AG20443 (cell line): ENCODE measurements at regions not wholly inside any gene's neighbourhood (a gene's known extent, or its start where the extent isn't known, plus 50 kb on each side); places are given as distances from the start of the nearest gene placed in this dataset.

Experiments
- DNase-seq: peaks from one replicate; pipeline ENCODE4 v3.0.0; 2012; ENCODE audit warnings: low spot score, mixed read lengths

DNA sequence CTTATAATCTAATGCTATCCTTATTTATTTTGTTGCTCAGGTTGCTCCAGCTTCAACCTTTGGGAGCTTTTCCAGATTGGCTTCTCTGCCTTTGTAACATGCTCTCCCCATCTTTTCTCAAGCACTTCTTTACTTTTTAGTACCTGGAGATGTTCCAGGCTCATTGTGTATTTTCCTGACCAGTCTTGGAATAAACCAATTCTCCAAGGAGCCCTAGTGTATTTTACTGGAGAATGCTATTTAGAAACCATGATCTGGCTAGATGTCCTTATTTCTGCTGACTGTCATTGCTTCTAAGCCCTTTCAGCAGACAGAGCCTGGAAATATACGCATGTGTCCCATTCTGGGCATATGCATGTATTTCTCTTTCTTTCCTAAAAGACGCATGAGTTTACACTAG lies 95.7 kb downstream of the EMX2 start:
- no peak for DNase-seq

GRCh38 chr10:117638664-117639200 lies 96.2 kb downstream of the EMX2 start:
- no peak for DNase-seq

DNA sequence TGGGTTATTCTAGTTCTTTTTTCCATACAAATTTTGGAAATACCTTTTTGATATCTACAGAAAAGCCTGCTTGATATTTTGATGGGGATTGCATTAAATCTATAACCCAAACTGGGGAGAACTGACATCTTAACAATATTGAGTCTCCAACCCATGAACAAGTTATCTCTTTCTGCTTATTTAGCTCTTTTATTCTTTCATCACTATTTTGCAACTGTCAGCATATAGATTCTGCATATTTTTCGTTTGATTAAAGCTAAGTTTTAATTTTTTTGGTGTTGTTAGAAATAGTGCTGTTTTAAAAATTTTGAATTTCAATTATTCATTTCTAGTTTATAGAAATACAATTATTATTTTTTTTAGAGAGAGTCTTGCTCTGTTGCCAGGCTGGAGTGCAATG lies 97.9 kb downstream of the EMX2 start:
- no peak for DNase-seq

DNA sequence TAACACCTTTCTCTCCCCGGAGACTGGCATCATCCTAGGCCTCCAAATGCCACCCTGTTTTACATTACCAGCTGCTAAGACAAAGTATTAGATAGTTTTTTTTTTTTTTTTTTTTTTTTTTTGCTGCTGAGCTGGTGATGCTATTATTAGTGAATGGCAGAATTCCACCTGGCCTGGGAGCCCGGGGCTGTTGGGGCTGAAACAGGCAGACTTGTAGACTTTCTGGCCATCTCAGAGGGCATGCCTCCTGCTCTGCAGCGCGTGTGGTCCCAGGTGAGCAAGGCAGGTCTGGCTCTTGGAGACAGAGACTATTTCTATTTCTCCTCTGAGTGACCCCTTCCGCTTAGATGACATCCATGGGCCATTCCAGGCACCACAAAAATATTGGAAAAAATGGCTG lies 104.2 kb downstream of the EMX2 start:
- no peak for DNase-seq

DNA sequence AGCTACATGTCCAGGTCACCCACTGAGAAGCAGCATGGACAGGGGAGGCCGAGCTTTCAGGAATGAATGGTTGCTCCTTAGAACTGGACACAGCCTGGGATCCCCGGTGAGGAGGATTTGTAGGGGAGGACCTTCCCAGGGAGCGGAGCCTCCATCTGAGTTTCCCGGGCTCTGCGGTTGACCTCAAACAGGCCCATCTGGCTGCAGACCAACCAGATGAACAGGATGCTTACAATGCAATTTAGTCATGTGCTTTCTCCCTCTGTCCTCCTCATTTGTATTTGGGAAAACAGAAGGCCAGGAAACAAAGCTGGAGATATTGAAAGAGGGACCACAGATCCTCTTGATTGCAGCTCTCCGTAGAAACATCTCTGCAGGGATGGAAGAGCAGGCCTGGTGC lies 104.8 kb downstream of the EMX2 start:
- peak; percentile 68 for DNase-seq

DNA sequence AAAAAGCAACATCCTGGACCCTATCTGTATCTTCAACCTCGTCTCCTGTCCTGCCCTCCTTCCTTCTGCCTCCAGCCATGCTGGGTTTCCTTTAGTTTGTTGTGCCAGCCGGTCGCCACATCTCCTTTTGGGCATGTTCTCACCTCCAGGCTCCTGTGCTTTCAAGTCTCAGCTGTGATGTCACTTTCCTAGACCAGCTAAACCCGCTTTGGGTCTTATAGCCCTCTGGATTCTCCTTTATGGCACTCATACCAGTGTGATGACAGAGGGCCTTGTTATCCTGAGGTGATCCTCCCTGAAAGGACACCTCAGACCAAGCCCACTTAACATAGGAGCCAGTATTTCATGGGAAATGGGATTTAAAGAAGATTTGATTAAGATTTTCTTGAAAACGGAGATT lies 108.6 kb downstream of the EMX2 start:
- DNase-seq = no peak

DNA sequence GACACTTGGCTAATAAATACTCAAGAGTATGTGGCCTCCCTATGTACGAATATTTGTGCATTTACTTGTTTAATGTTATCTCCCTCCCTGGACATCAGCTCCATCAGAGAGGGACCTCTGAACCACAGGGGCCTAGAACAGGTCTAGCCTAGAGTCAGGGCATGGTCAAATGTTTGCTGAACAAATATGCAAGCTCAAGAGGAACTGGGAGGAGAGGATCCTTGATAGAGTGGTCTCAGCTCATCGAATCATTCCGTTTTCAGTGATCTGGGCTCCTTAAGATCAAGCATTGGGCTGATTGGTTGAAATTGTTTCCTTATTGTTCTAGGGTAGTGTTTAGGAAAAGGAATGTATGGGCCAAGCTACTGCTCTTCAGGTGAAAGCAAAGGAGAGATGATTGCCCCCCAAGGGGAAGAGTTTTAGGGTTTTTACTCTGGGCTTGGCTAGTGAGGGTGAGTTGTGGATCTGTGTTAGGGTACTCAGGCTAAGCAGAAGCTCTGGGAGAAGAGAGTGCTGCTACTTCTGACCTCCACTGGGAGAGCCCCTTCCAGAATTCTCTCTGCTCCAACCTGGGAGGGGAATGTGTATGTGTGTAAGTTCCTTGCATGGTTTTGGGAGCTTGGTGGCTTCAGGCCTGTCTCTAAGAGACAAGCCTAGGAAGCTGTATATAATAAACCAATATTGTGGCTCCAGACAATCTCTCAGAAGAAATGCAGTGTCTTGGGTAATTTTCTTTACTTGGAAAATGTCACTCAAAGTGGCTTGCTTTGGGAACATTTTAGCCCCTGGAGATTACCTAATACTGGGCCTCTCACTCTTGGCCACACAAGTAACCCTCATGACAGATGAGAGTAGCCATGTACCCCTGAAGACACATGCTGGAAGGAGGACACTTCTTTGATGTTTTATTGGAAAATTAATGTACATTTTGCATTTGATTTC lies 110.0 kb downstream of the EMX2 start:
- no peak for DNase-seq

GRCh38 chr10:117653170-117653515 lies 110.6 kb downstream of the EMX2 start:
- peak; percentile 95 for DNase-seq

- DNase-seq = no peak
These were observed 111.6 kb downstream of the EMX2 start for GRCh38 chr10:117654105-117654504.

DNA sequence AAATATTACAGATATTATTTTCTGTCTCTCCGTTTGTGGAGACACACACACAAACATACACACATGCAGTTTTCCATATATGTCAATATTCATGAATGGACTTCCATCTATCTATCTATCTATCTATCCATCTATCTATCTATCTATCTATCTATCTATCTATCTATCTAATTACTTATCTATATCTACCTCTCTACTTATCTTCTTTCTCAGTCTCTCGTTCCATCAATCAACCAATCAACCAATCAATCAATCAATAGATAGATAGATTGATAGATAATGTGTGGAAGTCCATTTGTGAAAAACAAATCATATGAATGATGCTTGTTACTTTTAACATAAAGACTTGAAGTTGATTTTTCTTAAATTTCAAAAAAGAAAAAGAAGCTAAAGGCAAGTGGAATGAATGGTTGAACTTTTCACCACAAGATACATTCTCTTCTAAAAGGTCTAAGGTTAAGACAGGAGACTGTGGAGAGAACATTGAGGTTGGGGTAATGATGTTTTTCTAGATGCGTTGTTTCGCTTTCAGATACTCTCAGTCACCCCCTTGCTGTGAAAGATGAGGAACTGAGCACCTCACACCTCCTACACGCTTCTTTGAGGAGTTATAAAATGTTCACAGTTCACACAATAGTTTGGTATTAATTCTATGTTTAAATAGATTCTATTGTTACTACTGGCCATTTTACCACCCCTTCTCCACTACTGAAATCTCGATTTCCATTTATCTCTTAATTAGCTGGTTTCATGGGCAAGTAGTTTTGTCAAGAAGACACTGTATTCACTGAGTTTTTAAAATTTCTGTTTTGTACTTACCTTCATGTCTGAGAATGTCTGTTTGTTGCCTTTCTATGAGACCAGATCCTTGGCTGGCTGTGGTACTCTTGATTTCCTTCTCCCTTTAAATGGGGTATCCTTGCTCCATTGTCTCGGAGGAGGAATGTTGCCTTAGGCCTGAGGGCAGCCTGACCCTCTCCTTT lies 114.1 kb downstream of the EMX2 start:
- no peak for DNase-seq

GRCh38 chr10:117661316-117661715 lies 118.8 kb downstream of the EMX2 start:
- no peak for DNase-seq

DNA sequence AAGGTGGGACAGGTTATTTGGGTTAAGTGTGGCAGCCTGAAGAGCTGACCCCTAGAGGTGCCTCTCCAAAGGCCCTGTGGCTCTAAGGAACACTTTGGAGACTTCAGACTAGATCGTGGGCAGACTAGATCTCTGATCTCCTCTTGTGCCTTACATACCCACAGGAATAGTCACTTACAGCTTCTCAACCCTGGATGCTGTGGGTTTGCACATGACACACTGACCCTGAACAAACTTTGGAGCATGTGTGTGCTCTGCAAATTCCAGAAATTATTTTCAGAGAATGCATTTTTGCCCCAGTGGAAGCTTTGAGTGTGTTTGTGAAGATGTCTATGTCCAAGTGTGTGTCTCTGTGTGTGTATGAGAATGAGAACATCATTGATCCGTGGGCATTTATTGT lies 119.6 kb downstream of the EMX2 start:
- DNase-seq = peak; percentile 62

- DNase-seq = no peak
These were observed 120.4 kb downstream of the EMX2 start for GRCh38 chr10:117662751-117663540.

- peak; percentile 84 for DNase-seq
These were observed 121.2 kb downstream of the EMX2 start for GRCh38 chr10:117663750-117664149.

DNA sequence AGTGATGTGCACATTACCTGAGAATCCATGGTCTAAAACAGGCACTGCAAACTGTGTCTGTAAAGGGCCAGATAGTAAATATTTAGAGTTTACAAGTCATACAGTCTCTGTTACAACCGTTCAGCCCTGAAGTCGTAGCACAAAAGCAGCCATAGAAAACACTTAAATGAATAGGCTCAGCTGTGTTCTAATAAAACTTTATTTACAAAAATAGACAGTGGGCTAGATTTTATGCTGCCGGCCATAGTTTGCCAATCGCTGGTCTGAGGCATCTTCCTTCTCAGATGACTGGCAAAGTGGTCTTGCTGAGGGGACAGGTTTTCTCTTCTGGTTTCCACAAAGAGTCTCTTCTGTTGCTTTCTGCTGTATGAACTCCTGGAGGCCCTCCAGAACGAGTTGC lies 121.7 kb downstream of the EMX2 start:
- no peak for DNase-seq

DNA sequence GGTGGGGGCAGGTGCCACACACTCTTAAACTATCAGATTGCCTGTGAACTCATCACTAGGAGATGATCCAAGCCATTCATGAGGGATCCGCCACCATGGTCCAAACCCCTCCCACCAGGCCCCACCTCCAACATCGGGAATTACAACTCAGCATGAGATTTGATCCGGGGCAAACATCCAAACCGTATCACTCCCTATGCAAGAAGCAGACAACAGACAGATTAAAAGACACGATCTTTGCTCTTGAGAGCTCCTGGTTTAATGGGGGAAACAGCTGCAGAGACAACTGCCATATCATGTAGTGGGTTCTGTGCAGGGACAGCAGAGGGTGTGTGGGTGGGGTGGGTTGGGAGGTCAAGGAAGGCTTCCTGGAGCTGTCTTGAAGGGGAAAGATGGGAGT lies 123.6 kb downstream of the EMX2 start:
- no peak for DNase-seq

- DNase-seq = no peak
These were observed 124.4 kb downstream of the EMX2 start for GRCh38 chr10:117666965-117667364.

GRCh38 chr10:117667831-117668230 lies 125.3 kb downstream of the EMX2 start:
- no peak for DNase-seq

GRCh38 chr10:117668327-117669008 lies 125.9 kb downstream of the EMX2 start:
- DNase-seq = no peak

- DNase-seq = no peak
These were observed 126.6 kb downstream of the EMX2 start for GRCh38 chr10:117669122-117669521.
